Panc1 (cell line): ENCODE measurements at regions not wholly inside any gene's neighbourhood (a gene's known extent, or its start where the extent isn't known, plus 50 kb on each side); places are given as distances from the start of the nearest gene placed in this dataset.

Experiments
- ATAC-seq: fragments of 200-7000 bp; cut with Tn5 transposase; 2 replicates; pipeline ENCODE4 v1.9.1; 2020; ENCODE audit warnings: mild to moderate bottlenecking, moderate library complexity
- BruUV-seq: library from RNA; stranded (reverse); fragments of 400-500 nt; replicated peaks from 2 replicates; lab custom pipeline; 2021; lab: Mats Ljungman, UMichigan
- CTCF ChIA-PET: fragments of 300-600 bp; sonication (Branson Sonifier 250); formaldehyde crosslinking; loops from one replicate; lab custom pipeline; 2022; ENCODE audit warnings: antibody characterized with exemption; lab: Charles Lee
- POLR2A ChIA-PET: fragments of 300-600 bp; sonication (Branson Sonifier 250); formaldehyde crosslinking; loops from one replicate; lab custom pipeline; 2022; ENCODE audit warnings: antibody characterized with exemption; lab: Charles Lee
- DNase-seq: peaks from one replicate; pipeline ENCODE4 v3.0.0-alpha.2; 2010; ENCODE audit warnings: low read depth, low spot score
- H3K27ac ChIP-seq: 2 replicates; pipeline ENCODE4 v1.5.1; 2011; ENCODE audit warnings: mild to moderate bottlenecking, low read length, inconsistent platforms
- H3K27me3 ChIP-seq: fragments of 200-500 bp; sonication (Bioruptor generic); 2 replicates; pipeline ENCODE4 v1.6.0; 2014; ENCODE audit warnings: low read length, inconsistent platforms; ENCODE audit not compliant: control insufficient read depth, insufficient read depth
- H3K36me3 ChIP-seq: fragments of 200-500 bp; sonication (Bioruptor generic); 2 replicates; pipeline ENCODE4 v1.5.1; 2014; ENCODE audit warnings: inconsistent platforms, mild to moderate bottlenecking, low read length, moderate library complexity; ENCODE audit not compliant: control insufficient read depth, insufficient read depth
- H3K4me1 ChIP-seq: 2 replicates; pipeline ENCODE4 v1.5.1; 2011; ENCODE audit warnings: inconsistent platforms, mild to moderate bottlenecking, low read length, moderate library complexity; ENCODE audit not compliant: control insufficient read depth, insufficient read depth
- H3K4me3 ChIP-seq, 2 experiments: 2 replicates each; pipeline ENCODE4 v1.5.1; 2011 to 2012; ENCODE audit warnings: low read depth in 2 of 2, low read length in 2 of 2, mild to moderate bottlenecking in 2 of 2, inconsistent platforms in 1 of 2, moderate library complexity in 1 of 2
- H3K9me3 ChIP-seq: fragments of 200-500 bp; sonication (Bioruptor generic); 2 replicates; pipeline ENCODE4 v1.5.1; 2014; ENCODE audit warnings: low read depth, mild to moderate bottlenecking, inconsistent platforms, low read length, moderate library complexity; ENCODE audit not compliant: control insufficient read depth, insufficient read depth
- POLR2AphosphoS5 ChIP-seq: IDR thresholded peaks from 2 replicates; pipeline ENCODE4 v1.6.1; 2012; ENCODE audit warnings: mild to moderate bottlenecking, low read depth, low read length, moderate library complexity
- SIN3A ChIP-seq: IDR thresholded peaks from 2 replicates; pipeline ENCODE4 v1.6.1; 2012; ENCODE audit warnings: low read depth, mild to moderate bottlenecking, low read length, moderate library complexity, borderline replicate concordance; ENCODE audit not compliant: insufficient read depth
- TCF7L2 ChIP-seq: IDR thresholded peaks from 2 replicates; pipeline ENCODE4 v1.6.1; 2011; ENCODE audit warnings: mild to moderate bottlenecking, low read depth, low read length, inconsistent platforms
- in situ Hi-C: cut with HindIII; loops from 2 replicates; pipeline ENCODE4 v1.10.0; 2016; ENCODE audit warnings: low sequenced_read_pairs, low pct_unique_long_range_greater_than_20kb
- intact Hi-C: fragments of 100-400 bp; cut with micrococcal nuclease; formaldehyde crosslinking; loops from one replicate; pipeline ENCODE4 v1.10.0; 2022; ENCODE audit not compliant: unreplicated experiment
- TF ChIP-seq, protein P1 (sequence below): fragments of 450-650 bp; IDR thresholded peaks from 2 replicates; pipeline ENCODE4 v1.5.1; 2017; ENCODE audit warnings: mild to moderate bottlenecking
- TF ChIP-seq, protein P2 (sequence below), 2 experiments: IDR thresholded peaks; 2 replicates each; pipeline ENCODE4 v1.6.1; 2011 to 2012; ENCODE audit warnings: low read depth in 2 of 2, control low read depth in 1 of 2, low read length in 1 of 2, mild to moderate bottlenecking in 1 of 2, moderate library complexity in 1 of 2; ENCODE audit not compliant: insufficient read depth in 1 of 2

DNA sequence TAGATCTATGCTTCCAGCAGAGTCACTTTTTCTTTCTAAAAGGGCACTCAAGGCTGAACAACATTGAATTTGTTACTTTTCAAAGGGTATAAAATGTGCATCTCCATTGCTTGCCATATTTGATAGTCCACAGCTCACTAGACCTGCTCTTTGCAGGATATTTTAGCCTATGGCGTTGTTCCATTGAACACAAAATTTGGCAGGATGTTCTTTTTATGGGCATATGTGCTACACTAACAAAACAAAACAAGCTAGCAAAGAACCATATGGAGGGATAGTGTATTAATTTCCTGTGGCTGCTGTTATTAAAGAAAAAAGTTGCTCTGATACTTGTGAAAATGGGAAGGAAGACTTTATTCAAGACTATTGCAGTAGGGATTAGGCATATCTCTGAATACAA lies 828.7 kb downstream of the TYW1 start:
- no peak for ATAC-seq
- Histone ChIP-seq H3K27me3 (no peaks in the 10 kb centered on the region), H3K4me3 (no peak overlapping the region), H3K27ac (no peak overlapping the region), H3K9me3 (no peaks in the 10 kb centered on the region), H3K36me3 (no peaks in the 10 kb centered on the region), H3K4me1 (no peaks in the 10 kb centered on the region)
- in situ Hi-C loops (no loop called here), intact Hi-C loops (no loop called here)
- TF ChIP-seq TCF7L2 (no peak), POLR2AphosphoS5 (no peak), SIN3A (no peak)
- TF ChIP-seq, protein P1, sequence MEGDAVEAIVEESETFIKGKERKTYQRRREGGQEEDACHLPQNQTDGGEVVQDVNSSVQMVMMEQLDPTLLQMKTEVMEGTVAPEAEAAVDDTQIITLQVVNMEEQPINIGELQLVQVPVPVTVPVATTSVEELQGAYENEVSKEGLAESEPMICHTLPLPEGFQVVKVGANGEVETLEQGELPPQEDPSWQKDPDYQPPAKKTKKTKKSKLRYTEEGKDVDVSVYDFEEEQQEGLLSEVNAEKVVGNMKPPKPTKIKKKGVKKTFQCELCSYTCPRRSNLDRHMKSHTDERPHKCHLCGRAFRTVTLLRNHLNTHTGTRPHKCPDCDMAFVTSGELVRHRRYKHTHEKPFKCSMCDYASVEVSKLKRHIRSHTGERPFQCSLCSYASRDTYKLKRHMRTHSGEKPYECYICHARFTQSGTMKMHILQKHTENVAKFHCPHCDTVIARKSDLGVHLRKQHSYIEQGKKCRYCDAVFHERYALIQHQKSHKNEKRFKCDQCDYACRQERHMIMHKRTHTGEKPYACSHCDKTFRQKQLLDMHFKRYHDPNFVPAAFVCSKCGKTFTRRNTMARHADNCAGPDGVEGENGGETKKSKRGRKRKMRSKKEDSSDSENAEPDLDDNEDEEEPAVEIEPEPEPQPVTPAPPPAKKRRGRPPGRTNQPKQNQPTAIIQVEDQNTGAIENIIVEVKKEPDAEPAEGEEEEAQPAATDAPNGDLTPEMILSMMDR = no peak
- TF ChIP-seq, protein P2, sequence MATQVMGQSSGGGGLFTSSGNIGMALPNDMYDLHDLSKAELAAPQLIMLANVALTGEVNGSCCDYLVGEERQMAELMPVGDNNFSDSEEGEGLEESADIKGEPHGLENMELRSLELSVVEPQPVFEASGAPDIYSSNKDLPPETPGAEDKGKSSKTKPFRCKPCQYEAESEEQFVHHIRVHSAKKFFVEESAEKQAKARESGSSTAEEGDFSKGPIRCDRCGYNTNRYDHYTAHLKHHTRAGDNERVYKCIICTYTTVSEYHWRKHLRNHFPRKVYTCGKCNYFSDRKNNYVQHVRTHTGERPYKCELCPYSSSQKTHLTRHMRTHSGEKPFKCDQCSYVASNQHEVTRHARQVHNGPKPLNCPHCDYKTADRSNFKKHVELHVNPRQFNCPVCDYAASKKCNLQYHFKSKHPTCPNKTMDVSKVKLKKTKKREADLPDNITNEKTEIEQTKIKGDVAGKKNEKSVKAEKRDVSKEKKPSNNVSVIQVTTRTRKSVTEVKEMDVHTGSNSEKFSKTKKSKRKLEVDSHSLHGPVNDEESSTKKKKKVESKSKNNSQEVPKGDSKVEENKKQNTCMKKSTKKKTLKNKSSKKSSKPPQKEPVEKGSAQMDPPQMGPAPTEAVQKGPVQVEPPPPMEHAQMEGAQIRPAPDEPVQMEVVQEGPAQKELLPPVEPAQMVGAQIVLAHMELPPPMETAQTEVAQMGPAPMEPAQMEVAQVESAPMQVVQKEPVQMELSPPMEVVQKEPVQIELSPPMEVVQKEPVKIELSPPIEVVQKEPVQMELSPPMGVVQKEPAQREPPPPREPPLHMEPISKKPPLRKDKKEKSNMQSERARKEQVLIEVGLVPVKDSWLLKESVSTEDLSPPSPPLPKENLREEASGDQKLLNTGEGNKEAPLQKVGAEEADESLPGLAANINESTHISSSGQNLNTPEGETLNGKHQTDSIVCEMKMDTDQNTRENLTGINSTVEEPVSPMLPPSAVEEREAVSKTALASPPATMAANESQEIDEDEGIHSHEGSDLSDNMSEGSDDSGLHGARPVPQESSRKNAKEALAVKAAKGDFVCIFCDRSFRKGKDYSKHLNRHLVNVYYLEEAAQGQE (IDR thresholded peaks at IDR 0.05; ENCODE audit: insufficient read depth in 1 of 2, low read depth in 2 of 2, low read length in 1 of 2) = no peak
- DNase-seq = no peak
- BruUV-seq = no TSS peak
- CTCF ChIA-PET = no interaction called here
- POLR2A ChIA-PET = no interaction called here

DNA sequence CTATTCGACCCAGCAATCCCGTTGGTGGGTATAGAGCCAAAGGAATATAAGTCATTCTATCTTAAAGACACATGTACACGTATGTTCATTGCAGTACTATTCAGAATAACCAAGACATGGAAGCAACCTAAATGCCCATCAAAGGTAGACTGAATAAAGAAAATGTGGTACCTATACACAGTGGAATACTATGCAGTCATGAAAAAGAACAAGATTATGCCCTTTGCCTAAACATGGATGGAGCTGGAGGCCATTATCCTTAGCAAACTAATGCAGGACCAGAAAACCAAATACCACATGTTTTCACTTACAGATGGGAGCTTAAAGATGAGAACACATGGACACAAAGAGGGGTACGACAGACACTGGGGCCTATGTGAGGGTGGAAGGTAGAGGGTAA lies 845.3 kb downstream of the TYW1 start:
- DNase-seq = no peak
- H3K9me3 ChIP-seq = no peaks in the 10 kb centered on the region
- POLR2A ChIA-PET = no interaction called here
- no peak overlapping the region for H3K4me3 ChIP-seq
- H3K36me3 ChIP-seq = no peaks in the 10 kb centered on the region
- H3K27me3 ChIP-seq = peaks cover 2% of the 10 kb centered on the region; the same call in 1 of the 2 replicates
- H3K4me1 ChIP-seq = no peaks in the 10 kb centered on the region
- in situ Hi-C loops (no loop called here), intact Hi-C loops (no loop called here)
- no peak for TF ChIP-seq POLR2AphosphoS5
- TF ChIP-seq, protein P2 (IDR thresholded peaks at IDR 0.05; ENCODE audit: insufficient read depth in 1 of 2, low read depth in 2 of 2, low read length in 1 of 2) = no peak
- TF ChIP-seq SIN3A = no peak
- no peak for TF ChIP-seq TCF7L2
- TF ChIP-seq, protein P1 = no peak
- H3K27ac ChIP-seq = no peak overlapping the region
- CTCF ChIA-PET = no interaction called here
- no TSS peak for BruUV-seq
- no peak for ATAC-seq
